Breast epithelium (tissue), 3 donors: ENCODE measurements at regions not wholly inside any gene's neighbourhood (a gene's known extent, or its start where the extent isn't known, plus 50 kb on each side); places are given as distances from the start of the nearest gene placed in this dataset.

ENCODE experiments used
- POLR2A ChIP-seq: fragments of 450-650 bp; IDR thresholded peaks from one replicate; pipeline ENCODE4 v1.6.1; 2016; ENCODE audit warnings: antibody characterized with exemption, mild to moderate bottlenecking, moderate library complexity
- POLR2AphosphoS5 ChIP-seq, 3 donors: sonication (generic); formaldehyde crosslinking; IDR thresholded peaks; one replicate each; pipeline ENCODE4 v1.6.1; 2017; ENCODE audit warnings: antibody characterized with exemption in 3 of 3
- TF ChIP-seq, protein P1 (sequence below), 3 donors: fragments of 450-650 bp; IDR thresholded peaks; one replicate each; pipeline ENCODE4 v1.5.1; 2016 to 2017; ENCODE audit warnings: antibody characterized with exemption in 3 of 3, mild to moderate bottlenecking in 3 of 3, moderate library complexity in 3 of 3

GRCh38 chr2:163248376-163249253, 410.0 kb upstream of the KCNH7 start:
- TF ChIP-seq POLR2AphosphoS5 (IDR thresholded peaks at IDR 0.05) (no peak), POLR2A (no peak)
- TF ChIP-seq, protein P1, sequence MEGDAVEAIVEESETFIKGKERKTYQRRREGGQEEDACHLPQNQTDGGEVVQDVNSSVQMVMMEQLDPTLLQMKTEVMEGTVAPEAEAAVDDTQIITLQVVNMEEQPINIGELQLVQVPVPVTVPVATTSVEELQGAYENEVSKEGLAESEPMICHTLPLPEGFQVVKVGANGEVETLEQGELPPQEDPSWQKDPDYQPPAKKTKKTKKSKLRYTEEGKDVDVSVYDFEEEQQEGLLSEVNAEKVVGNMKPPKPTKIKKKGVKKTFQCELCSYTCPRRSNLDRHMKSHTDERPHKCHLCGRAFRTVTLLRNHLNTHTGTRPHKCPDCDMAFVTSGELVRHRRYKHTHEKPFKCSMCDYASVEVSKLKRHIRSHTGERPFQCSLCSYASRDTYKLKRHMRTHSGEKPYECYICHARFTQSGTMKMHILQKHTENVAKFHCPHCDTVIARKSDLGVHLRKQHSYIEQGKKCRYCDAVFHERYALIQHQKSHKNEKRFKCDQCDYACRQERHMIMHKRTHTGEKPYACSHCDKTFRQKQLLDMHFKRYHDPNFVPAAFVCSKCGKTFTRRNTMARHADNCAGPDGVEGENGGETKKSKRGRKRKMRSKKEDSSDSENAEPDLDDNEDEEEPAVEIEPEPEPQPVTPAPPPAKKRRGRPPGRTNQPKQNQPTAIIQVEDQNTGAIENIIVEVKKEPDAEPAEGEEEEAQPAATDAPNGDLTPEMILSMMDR (IDR thresholded peaks at IDR 0.05), result no peak
